H1 (cell line): ENCODE measurements at regions not wholly inside any gene's neighbourhood (a gene's known extent, or its start where the extent isn't known, plus 50 kb on each side); places are given as distances from the start of the nearest gene placed in this dataset.

ENCODE experiments used
- CTCF ChIA-PET: fragments of 300-600 bp; sonication (Branson Sonifier 250); formaldehyde crosslinking; loops from one replicate; lab custom pipeline; 2021; ENCODE audit not compliant: partially characterized antibody; lab: Charles Lee
- POLR2A ChIA-PET: fragments of 300-600 bp; sonication (Branson Sonifier 250); formaldehyde crosslinking; loops from one replicate; lab custom pipeline; 2021; ENCODE audit warnings: inconsistent platforms; ENCODE audit not compliant: partially characterized antibody; lab: Charles Lee
- DNase-seq, 2 experiments: peaks; one replicate each; pipeline versions ENCODE4 v3.0.0 to v3.0.0-alpha.2; 2010 to 2022; ENCODE audit warnings: low spot score in 2 of 2, low read depth in 1 of 2, mixed read lengths in 1 of 2
- FAIRE-seq: peaks from 2 replicates; lab custom pipeline; 2011; peaks lifted over from hg19 to GRCh38; lab: Jason Lieb, UNC
- H2AFZ ChIP-seq: 2 replicates; pipeline ENCODE4 v1.8.1; 2012; ENCODE audit warnings: low read length, inconsistent platforms
- H2AK5ac ChIP-seq: 2 replicates; pipeline ENCODE4 v1.6.1; 2013; ENCODE audit warnings: low read depth, low read length
- H2BK120ac ChIP-seq: replicated peaks from 2 replicates; pipeline ENCODE3; 2013; ENCODE audit warnings: low read depth, low read length, inconsistent platforms
- H2BK12ac ChIP-seq: 2 replicates; pipeline ENCODE4 v1.6.1; 2013; ENCODE audit warnings: low read depth, low read length
- H2BK15ac ChIP-seq: 2 replicates; pipeline ENCODE4 v1.6.1; 2013; ENCODE audit warnings: low read length
- H2BK20ac ChIP-seq: 2 replicates; pipeline ENCODE4 v1.6.1; 2013; ENCODE audit warnings: low read length
- H2BK5ac ChIP-seq: 2 replicates; pipeline ENCODE4 v1.6.1; 2013; ENCODE audit warnings: low read depth, low read length
- H3K14ac ChIP-seq: 2 replicates; pipeline ENCODE4 v1.6.1; 2013; ENCODE audit warnings: inconsistent platforms; ENCODE audit not compliant: insufficient read length
- H3K18ac ChIP-seq: 2 replicates; pipeline ENCODE4 v1.6.1; 2013; ENCODE audit warnings: low read length; ENCODE audit errors: extremely low read depth
- H3K23ac ChIP-seq: 2 replicates; pipeline ENCODE4 v1.6.1; 2013; ENCODE audit warnings: inconsistent platforms; ENCODE audit not compliant: insufficient read length
- H3K23me2 ChIP-seq: 2 replicates; pipeline ENCODE4 v1.6.1; 2013; ENCODE audit warnings: low read depth, low read length
- H3K27ac ChIP-seq: 2 replicates; pipeline ENCODE4 v1.6.1; 2011; ENCODE audit warnings: low read depth, low read length, inconsistent platforms
- H3K27me3 ChIP-seq, 4 experiments: replicated peaks in 1 of 4; 1 replicate in 1 of 4; 2 replicates in 3 of 4; pipeline versions ENCODE4 v1.6.1 to v1.8.1; 2011 to 2013; ENCODE audit warnings: low read length in 3 of 4, mild to moderate bottlenecking in 3 of 4, inconsistent platforms in 2 of 4, mixed read lengths in 2 of 4, moderate library complexity in 1 of 4; ENCODE audit not compliant: control insufficient read depth in 3 of 4, insufficient read depth in 3 of 4; ENCODE audit errors: extremely low read depth in 1 of 4
- H3K36me3 ChIP-seq, 4 experiments: 2 replicates each; pipeline versions ENCODE4 v1.6.1 to v1.8.1; 2011 to 2013; ENCODE audit warnings: mild to moderate bottlenecking in 4 of 4, low read length in 3 of 4, moderate library complexity in 2 of 4, control low read depth in 1 of 4, inconsistent platforms in 1 of 4; ENCODE audit not compliant: insufficient read depth in 4 of 4, control insufficient read depth in 2 of 4
- H3K4ac ChIP-seq: replicated peaks from 2 replicates; pipeline ENCODE3; 2013; ENCODE audit warnings: low read length, low read depth, mixed read lengths, inconsistent platforms; ENCODE audit not compliant: insufficient read length
- H3K4me1 ChIP-seq, 4 experiments: replicated peaks in 1 of 4; 1 replicate in 1 of 4; 2 replicates in 3 of 4; pipeline versions ENCODE4 v1.6.1 to v1.8.1; 2011 to 2013; ENCODE audit warnings: low read length in 3 of 4, inconsistent platforms in 2 of 4, mixed read lengths in 1 of 4; ENCODE audit not compliant: insufficient read depth in 4 of 4, control insufficient read depth in 3 of 4
- H3K4me2 ChIP-seq, 2 experiments: 2 replicates each; pipeline versions ENCODE4 v1.6.1 to v1.8.1; 2011 to 2013; ENCODE audit warnings: low read depth in 2 of 2, low read length in 2 of 2, control low read depth in 1 of 2, inconsistent platforms in 1 of 2, mild to moderate bottlenecking in 1 of 2; ENCODE audit not compliant: insufficient read depth in 1 of 2
- H3K4me3 ChIP-seq, 4 experiments: fragments of 200-600, 300-600 bp in 1 of 4; sonication (generic), shearing (Covaris generic), sonication (Bioruptor Twin) in 1 of 4; 2 replicates each; pipeline versions ENCODE4 v1.5.1 to v1.8.1; 2011 to 2016; ENCODE audit warnings: low read length in 4 of 4, low read depth in 3 of 4, control low read depth in 2 of 4, inconsistent platforms in 2 of 4, mild to moderate bottlenecking in 2 of 4, mixed read lengths in 1 of 4, moderate library complexity in 1 of 4; ENCODE audit not compliant: insufficient read depth in 2 of 4; ENCODE audit errors: extremely low read depth in 1 of 4
- H3K56ac ChIP-seq: replicated peaks from 2 replicates; pipeline ENCODE3; 2013; ENCODE audit warnings: low read depth, mild to moderate bottlenecking, mixed read lengths, low read length, inconsistent platforms; ENCODE audit not compliant: insufficient read length
- H3K79me1 ChIP-seq: 2 replicates; pipeline ENCODE4 v1.6.1; 2013; ENCODE audit warnings: low read depth, low read length, control low read depth
- H3K79me2 ChIP-seq, 2 experiments: 2 replicates each; pipeline versions ENCODE4 v1.6.1 to v1.8.1; 2012 to 2013; ENCODE audit warnings: low read length in 2 of 2, mild to moderate bottlenecking in 2 of 2, inconsistent platforms in 1 of 2; ENCODE audit not compliant: insufficient read depth in 2 of 2, control insufficient read depth in 1 of 2
- H3K9ac ChIP-seq, 4 experiments: replicated peaks in 1 of 4; 1 replicate in 1 of 4; 2 replicates in 3 of 4; pipeline versions ENCODE4 v1.6.1 to v1.8.1; 2011 to 2013; ENCODE audit warnings: low read depth in 3 of 4, low read length in 3 of 4, control low read depth in 2 of 4, mild to moderate bottlenecking in 2 of 4, moderate library complexity in 2 of 4, inconsistent platforms in 1 of 4; ENCODE audit errors: extremely low read depth in 1 of 4
- H3K9me3 ChIP-seq, 2 experiments: 2 replicates each; pipeline versions ENCODE4 v1.6.1 to v1.8.1; 2012 to 2013; ENCODE audit warnings: mild to moderate bottlenecking in 2 of 2, moderate library complexity in 2 of 2, control low read depth in 1 of 2, inconsistent platforms in 1 of 2, low read depth in 1 of 2, low read length in 1 of 2, mixed read lengths in 1 of 2; ENCODE audit not compliant: insufficient read depth in 2 of 2
- H4K20me1 ChIP-seq, 2 experiments: replicated peaks in 1 of 2; 2 replicates each; pipeline versions ENCODE3 to v1.8.1; 2011 to 2013; ENCODE audit warnings: inconsistent platforms in 2 of 2, low read length in 2 of 2, mild to moderate bottlenecking in 1 of 2; ENCODE audit not compliant: insufficient read depth in 2 of 2, control insufficient read depth in 1 of 2
- H4K5ac ChIP-seq: 2 replicates; pipeline ENCODE4 v1.6.1; 2013; ENCODE audit warnings: low read length, low read depth, mixed read lengths, inconsistent platforms; ENCODE audit not compliant: insufficient read length
- H4K8ac ChIP-seq: 2 replicates; pipeline ENCODE4 v1.8.0; 2013; ENCODE audit warnings: mild to moderate bottlenecking, moderate library complexity, low read length, inconsistent platforms; ENCODE audit not compliant: insufficient read depth; ENCODE audit errors: extremely low read depth
- H4K91ac ChIP-seq: replicated peaks from 2 replicates; pipeline ENCODE3; 2013; ENCODE audit warnings: low read length, mixed read lengths, inconsistent platforms; ENCODE audit not compliant: insufficient read length
- BRCA1 ChIP-seq: IDR thresholded peaks from 2 replicates; pipeline ENCODE4 v1.6.1; 2012; ENCODE audit warnings: low read depth, low read length, improper control_type of control experiment
- CREB1 ChIP-seq: IDR thresholded peaks from 2 replicates; pipeline ENCODE4 v1.6.1; 2012; ENCODE audit warnings: inconsistent platforms
- FOSL1 ChIP-seq: IDR thresholded peaks from 2 replicates; pipeline ENCODE4 v1.6.1; 2011; ENCODE audit warnings: mild to moderate bottlenecking, low read depth, low read length, moderate library complexity; ENCODE audit not compliant: insufficient read depth
- HDAC6 ChIP-seq: IDR thresholded peaks from one replicate; pipeline ENCODE4 v1.7.1; 2012; ENCODE audit warnings: low read depth, mild to moderate bottlenecking, inconsistent platforms, low read length, moderate library complexity
- NANOG ChIP-seq: IDR thresholded peaks from 2 replicates; pipeline ENCODE4 v1.6.1; 2011; ENCODE audit warnings: low read length, low read depth, mild to moderate bottlenecking, inconsistent platforms; ENCODE audit not compliant: insufficient read depth, poor library complexity, severe bottlenecking
- NRF1 ChIP-seq: IDR thresholded peaks from 2 replicates; pipeline ENCODE4 v1.6.1; 2011; ENCODE audit warnings: mild to moderate bottlenecking, low read depth, low read length, improper control_type of control experiment
- POLR2AphosphoS5 ChIP-seq: IDR thresholded peaks from 2 replicates; pipeline ENCODE4 v1.6.1; 2011; ENCODE audit warnings: low read depth, low read length
- SAP30 ChIP-seq: fragments of 300-600 bp; sonication (generic); IDR thresholded peaks from 2 replicates; pipeline ENCODE4 v1.7.1; 2012; ENCODE audit warnings: low read length, moderate library complexity, mild to moderate bottlenecking, inconsistent platforms; ENCODE audit not compliant: insufficient read depth, insufficient replicate concordance
- SIRT6 ChIP-seq: IDR thresholded peaks from one replicate; pipeline ENCODE4 v1.7.1; 2012; ENCODE audit warnings: low read length, inconsistent platforms
- TAF1 ChIP-seq: IDR thresholded peaks from 2 replicates; pipeline ENCODE4 v1.6.1; 2011; ENCODE audit warnings: mild to moderate bottlenecking, low read depth, low read length
- WGBS, 2 experiments: shearing (Covaris generic) in 1 of 2; methylation state at CpG; one replicate each; pipeline versions ENCODE4 v1.1.6 to v1.1.7; 2013 to 2015; ENCODE audit warnings: low lambda C conversion rate in 2 of 2, mixed read lengths in 2 of 2, inconsistent platforms in 1 of 2, low coverage in 1 of 2, missing lambda C conversion rate in 1 of 2; ENCODE audit not compliant: insufficient replicate concordance in 2 of 2, insufficient coverage in 1 of 2, insufficient read length in 1 of 2; ENCODE audit errors: extremely low coverage in 1 of 2, missing lambda C conversion rate in 1 of 2; 5-methylcytosine and 5-hydroxymethylcytosine counted together
- TF ChIP-seq, protein P1 (sequence below): IDR thresholded peaks from 2 replicates; pipeline ENCODE4 v1.6.1; 2011; ENCODE audit warnings: low read length, improper control_type of control experiment

DNA sequence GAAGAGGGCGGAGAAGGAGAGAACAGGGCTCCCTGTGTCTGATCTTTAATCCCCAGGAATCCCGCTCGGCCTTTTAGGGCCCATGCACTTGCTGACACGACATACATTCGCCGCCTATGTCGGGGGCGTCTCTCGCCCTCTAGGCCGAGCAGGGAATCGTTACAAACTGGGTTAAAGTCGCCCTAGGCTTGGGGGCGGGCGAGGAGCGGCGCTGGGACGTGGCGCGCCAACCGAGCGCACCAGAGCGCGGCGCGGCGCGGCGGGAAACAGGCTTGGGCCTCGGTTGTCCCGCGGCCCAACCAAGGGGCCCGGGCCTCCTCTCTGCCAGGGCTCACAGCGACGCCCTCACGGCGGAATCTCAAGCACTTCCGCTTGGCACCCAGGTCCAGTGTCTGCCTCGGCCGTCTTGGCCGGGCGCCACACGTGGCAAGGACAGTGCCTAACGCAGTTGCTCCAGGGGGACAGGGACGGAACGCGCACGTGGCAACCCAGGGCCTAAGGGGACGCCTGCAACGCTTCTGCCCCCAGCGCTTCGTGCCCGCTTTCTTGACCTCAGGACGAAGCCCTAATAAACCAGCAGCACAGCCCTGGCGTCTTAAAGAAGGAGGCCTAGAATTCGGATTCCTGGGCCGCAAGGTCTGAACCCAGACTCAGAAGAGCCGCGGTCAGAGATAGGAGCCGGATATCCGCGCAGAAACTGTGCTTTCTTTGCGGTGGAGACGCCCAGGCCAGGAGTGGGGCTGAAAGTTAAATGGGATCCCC lies 71.5 kb downstream of the NCR2 start:
- FAIRE-seq: no peak
- H2AFZ ChIP-seq: peak overlapping the region; percentile 15; the same call in 1 of the 2 replicates
- H2BK20ac ChIP-seq: peak overlapping the region; percentile 72; the same call in 1 of the 2 replicates
- H3K9me3 ChIP-seq: peaks cover 5 to 6% of the 10 kb centered on the region in 2 experiments; a peak in 2 of 4 replicates
- no peak overlapping the region for H4K8ac ChIP-seq
- no peak overlapping the region for H3K4ac ChIP-seq
- H3K79me1 ChIP-seq: no peaks in the 10 kb centered on the region
- peaks cover 4 to 36% (median 21%) of the 10 kb centered on the region in 4 experiments for H3K4me1 ChIP-seq
- POLR2A ChIA-PET: interaction anchor here (1.0 to 2.1 kb wide), 3 partner anchors 20 to 50 kb away, joined by 5 to 30 read pairs (median 5); no protein-coding TSS in a partner anchor
- 3% methylated on average over 63 of the region's 63 CpGs; no CpG with 5 or more reads in 1 of the 2 experiments for WGBS, 2 experiments
- H3K23me2 ChIP-seq: peaks cover 5% of the 10 kb centered on the region
- H3K36me3 ChIP-seq: no peaks in the 10 kb centered on the region; a peak in 1 of 8 replicates
- peak overlapping the region; percentile 89; the same call in 1 of the 2 replicates for H3K18ac ChIP-seq
- peak overlapping the region; percentile 68; the same call in 1 of the 2 replicates for H2BK5ac ChIP-seq
- peak overlapping the region; percentile 92; the same call in 1 of the 2 replicates for H2BK15ac ChIP-seq
- H3K79me2 ChIP-seq: no peaks in the 10 kb centered on the region
- H2AK5ac ChIP-seq: no peak overlapping the region
- CTCF ChIA-PET: interaction anchor here (0.6 to 11.6 kb wide), 12 partner anchors 12 to 1698 kb away, joined by 3 to 178 read pairs (median 4); no protein-coding TSS in a partner anchor
- peak in 1 of 2 experiments; percentile 80 for DNase-seq
- no peak overlapping the region for H3K56ac ChIP-seq
- no peak overlapping the region for H3K14ac ChIP-seq
- no peak overlapping the region for H4K5ac ChIP-seq
- H3K4me3 ChIP-seq: peak overlapping the region; percentile 9 to 52 (median 24); a peak in 5 of 8 replicates
- H3K9ac ChIP-seq: peak overlapping the region in 1 of 4 experiments; percentile 29; a peak in 1 of 7 replicates
- H4K20me1 ChIP-seq: peaks cover 2 to 7% of the 10 kb centered on the region in 2 experiments
- peak overlapping the region; percentile 66 to 77 for H3K4me2 ChIP-seq
- H3K27me3 ChIP-seq: peaks cover 68 to 98% (median 90%) of the 10 kb centered on the region in 4 experiments
- H3K23ac ChIP-seq: no peak overlapping the region
- peak overlapping the region; percentile 99; the same call in 1 of the 2 replicates for H2BK12ac ChIP-seq
- no peak overlapping the region for H3K27ac ChIP-seq
- no peak overlapping the region for H4K91ac ChIP-seq
- no peak overlapping the region for H2BK120ac ChIP-seq
- no peak for TF ChIP-seq NRF1
- no peak for TF ChIP-seq NANOG
- no peak; the same call in 1 of the 2 replicates for TF ChIP-seq CREB1
- TF ChIP-seq BRCA1: no peak
- TF ChIP-seq SIRT6: no peak
- no peak for TF ChIP-seq HDAC6
- 0 out of 2 replicates have a peak, but pooled peaks have one; percentile 8 for TF ChIP-seq TAF1
- TF ChIP-seq, protein P1, sequence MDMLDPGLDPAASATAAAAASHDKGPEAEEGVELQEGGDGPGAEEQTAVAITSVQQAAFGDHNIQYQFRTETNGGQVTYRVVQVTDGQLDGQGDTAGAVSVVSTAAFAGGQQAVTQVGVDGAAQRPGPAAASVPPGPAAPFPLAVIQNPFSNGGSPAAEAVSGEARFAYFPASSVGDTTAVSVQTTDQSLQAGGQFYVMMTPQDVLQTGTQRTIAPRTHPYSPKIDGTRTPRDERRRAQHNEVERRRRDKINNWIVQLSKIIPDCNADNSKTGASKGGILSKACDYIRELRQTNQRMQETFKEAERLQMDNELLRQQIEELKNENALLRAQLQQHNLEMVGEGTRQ: no peak
- TF ChIP-seq POLR2AphosphoS5: no peak
- no peak for TF ChIP-seq FOSL1
- no peak for TF ChIP-seq SAP30
